Left renal cortex interstitium (tissue), 4 donors: ENCODE measurements at regions not wholly inside any gene's neighbourhood (a gene's known extent, or its start where the extent isn't known, plus 50 kb on each side); places are given as distances from the start of the nearest gene placed in this dataset.
"Not testable (repeated sequence)": the region's sequence is repeated elsewhere in the genome, so short reads cannot be mapped to it uniquely, and the experiment has no call there.

Source experiments
- DNase-seq, 4 donors: peaks; one replicate each; pipeline ENCODE4 v3.0.0-alpha.2; 2013; ENCODE audit warnings: low read depth in 4 of 4, low spot score in 2 of 4, missing footprints in 1 of 4

GRCh38 chr9:75653750-75654149 is 236.7 kb upstream of the PCSK5 start:
- DNase-seq = no peak

- no peak for DNase-seq
These were observed 233.5 kb upstream of the PCSK5 start for GRCh38 chr9:75657015-75657414.

GRCh38 chr9:75658301-75658905 is 232.1 kb upstream of the PCSK5 start:
- peak in 1 of 4 donors; percentile 23 for DNase-seq

GRCh38 chr9:75664597-75664996 is 225.9 kb upstream of the PCSK5 start:
- no peak for DNase-seq

GRCh38 chr9:75666856-75667554 is 223.5 kb upstream of the PCSK5 start:
- no peak for DNase-seq

GRCh38 chr9:75669721-75670120 is 220.8 kb upstream of the PCSK5 start:
- no peak for DNase-seq

GRCh38 chr9:75671354-75671753 is 219.1 kb upstream of the PCSK5 start:
- no peak for DNase-seq

GRCh38 chr9:75672478-75672877 is 218.0 kb upstream of the PCSK5 start:
- DNase-seq = no peak

GRCh38 chr9:75683591-75683990 is 206.9 kb upstream of the PCSK5 start:
- no peak for DNase-seq

- DNase-seq = no peak
These were observed 205.4 kb upstream of the PCSK5 start for GRCh38 chr9:75685062-75685461.

- no peak for DNase-seq
These were observed 203.0 kb upstream of the PCSK5 start for GRCh38 chr9:75687359-75687953.

GRCh38 chr9:75690551-75690950 is 199.9 kb upstream of the PCSK5 start:
- not testable (repeated sequence) for DNase-seq

GRCh38 chr9:75691408-75691807 is 199.1 kb upstream of the PCSK5 start:
- no peak for DNase-seq

- no peak for DNase-seq
These were observed 198.2 kb upstream of the PCSK5 start for GRCh38 chr9:75692309-75692708.

GRCh38 chr9:75695921-75696320 is 194.6 kb upstream of the PCSK5 start:
- DNase-seq = no peak

GRCh38 chr9:75699017-75699416 is 191.5 kb upstream of the PCSK5 start:
- DNase-seq = no peak

- DNase-seq = no peak
These were observed 190.7 kb upstream of the PCSK5 start for GRCh38 chr9:75699625-75700251.

GRCh38 chr9:75700252-75700640 is 190.2 kb upstream of the PCSK5 start:
- DNase-seq = no peak

- DNase-seq = no peak
These were observed 183.3 kb upstream of the PCSK5 start for GRCh38 chr9:75707191-75707590.

GRCh38 chr9:75709698-75710097 is 180.8 kb upstream of the PCSK5 start:
- DNase-seq = no peak

- DNase-seq = no peak
These were observed 177.8 kb upstream of the PCSK5 start for GRCh38 chr9:75712700-75713099.

GRCh38 chr9:75713335-75713734 is 177.1 kb upstream of the PCSK5 start:
- DNase-seq = no peak
